ENCODE measurements at regions not wholly inside any gene's neighbourhood (a gene's known extent, or its start where the extent isn't known, plus 50 kb on each side); places are given as distances from the start of the nearest gene placed in this dataset.
"Not testable (repeated sequence)": the region's sequence is repeated elsewhere in the genome, so short reads cannot be mapped to it uniquely, and the experiment has no call there.

DNA sequence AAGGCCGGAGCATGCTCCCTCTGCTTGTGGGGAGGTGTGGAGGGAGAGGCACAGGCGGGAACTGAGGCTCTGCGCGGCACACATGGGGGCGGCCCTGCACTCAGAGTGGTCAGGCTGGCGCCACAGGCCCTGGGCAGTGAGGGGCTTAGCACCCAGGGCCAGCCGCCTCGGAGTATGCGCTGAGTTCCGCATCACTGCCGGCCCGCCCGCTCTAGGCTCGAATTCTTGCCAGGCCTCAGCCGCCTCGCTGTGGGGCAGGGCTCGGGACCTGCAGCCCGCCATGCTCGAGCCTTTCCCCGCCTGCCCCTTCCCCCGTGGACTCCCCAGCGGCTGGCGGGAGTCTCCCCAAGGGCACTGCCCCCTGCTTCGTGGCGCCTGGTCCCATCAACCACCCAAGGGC, 905.9 kb downstream of the SPATA31A6 start:
- not testable (repeated sequence) for DNase-seq (ENCODE audit: low spot score)

DNA sequence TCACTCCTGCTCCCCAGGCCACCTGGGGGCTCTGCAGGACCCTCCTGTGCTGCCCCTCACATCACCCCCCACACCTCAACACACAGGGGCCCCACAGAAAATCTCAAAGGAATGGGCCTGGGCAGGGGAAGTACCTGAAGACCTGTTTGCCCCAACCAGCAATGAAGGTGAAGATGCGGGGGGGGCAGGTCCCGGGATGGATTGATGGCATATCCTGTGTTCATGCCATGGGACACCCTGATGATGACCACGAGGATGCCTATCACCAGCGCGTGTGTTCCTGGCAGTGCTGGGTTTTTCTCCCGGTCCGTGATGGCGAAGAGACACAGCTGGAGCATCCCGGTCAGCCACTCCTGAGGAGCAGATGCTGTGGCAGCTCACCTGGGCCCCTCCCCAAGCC, 926.9 kb downstream of the SPATA31A6 start:
- DNase-seq (ENCODE audit: low spot score): not testable (repeated sequence)

DNA sequence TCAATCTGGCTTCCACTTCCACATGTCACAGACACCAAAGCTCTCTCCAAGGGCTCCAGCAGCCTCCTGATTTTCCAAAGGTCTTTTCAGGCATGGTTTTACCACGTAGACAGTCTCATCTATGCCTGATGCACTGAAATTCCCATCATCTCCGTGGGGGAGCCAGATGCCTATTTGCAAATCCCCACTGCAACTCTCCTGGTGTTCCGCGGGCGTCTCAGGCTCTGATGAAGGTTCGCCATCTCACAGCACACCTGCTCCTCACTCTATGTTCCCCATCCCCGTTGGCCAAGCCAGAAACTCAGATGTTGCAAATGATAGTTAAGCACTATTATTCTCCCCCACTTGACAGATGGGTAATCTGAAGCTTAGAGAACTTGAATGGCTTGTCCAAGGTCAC, 929.4 kb downstream of the SPATA31A6 start:
- DNase-seq (ENCODE audit: low spot score): not testable (repeated sequence)

DNA sequence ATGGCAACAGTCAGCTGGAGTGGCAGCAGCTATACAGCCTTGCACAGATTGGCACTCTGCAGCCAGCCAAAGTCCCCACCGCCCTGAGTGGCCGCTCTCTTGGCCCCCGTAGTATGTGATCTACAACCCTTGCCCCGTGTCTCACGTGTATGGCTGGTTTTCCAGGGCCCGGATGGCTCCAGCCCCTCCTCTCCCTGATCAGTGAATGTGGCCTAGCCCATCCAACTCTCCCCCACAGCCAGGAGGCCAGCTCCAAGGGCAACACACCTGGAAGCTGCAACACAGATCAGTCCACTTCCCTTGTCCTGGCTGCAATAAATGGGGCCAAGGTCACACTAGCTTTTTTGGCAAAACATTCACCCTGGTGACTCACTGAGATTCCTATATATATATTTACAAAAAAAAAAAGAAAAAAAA, 932.4 kb downstream of the SPATA31A6 start:
- not testable (repeated sequence) for DNase-seq (ENCODE audit: low spot score)

- not testable (repeated sequence) for DNase-seq (ENCODE audit: low spot score)
These were observed 934.8 kb downstream of the SPATA31A6 start for GRCh38 chr9:43118088-43118865.

- DNase-seq (ENCODE audit: low spot score): not testable (repeated sequence)
These were observed 936.1 kb downstream of the SPATA31A6 start for GRCh38 chr9:43119565-43119964.

DNA sequence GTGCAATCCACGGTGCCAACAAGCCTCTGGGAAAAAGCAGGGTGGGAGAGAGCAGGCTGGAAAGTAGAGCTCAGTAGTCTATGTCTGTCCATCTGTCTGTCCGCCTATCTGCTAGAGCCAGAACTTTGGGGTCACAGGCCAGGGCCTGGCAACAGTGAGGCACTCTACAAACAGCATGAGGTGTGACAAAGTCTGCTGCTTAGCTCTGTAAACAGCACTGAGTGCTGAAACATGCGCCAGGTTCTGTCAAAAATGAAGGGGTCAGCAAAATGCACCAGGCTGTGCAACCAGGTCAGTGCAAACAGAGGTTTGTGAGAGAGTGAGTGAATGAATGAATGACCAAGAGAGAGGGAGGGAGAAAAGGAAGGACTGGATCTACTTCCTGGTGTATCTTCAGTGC, 936.5 kb downstream of the SPATA31A6 start:
- DNase-seq (ENCODE audit: low spot score): not testable (repeated sequence)

- DNase-seq (ENCODE audit: low spot score): not testable (repeated sequence)
These were observed 942.4 kb downstream of the SPATA31A6 start for GRCh38 chr9:43125894-43126293.

DNA sequence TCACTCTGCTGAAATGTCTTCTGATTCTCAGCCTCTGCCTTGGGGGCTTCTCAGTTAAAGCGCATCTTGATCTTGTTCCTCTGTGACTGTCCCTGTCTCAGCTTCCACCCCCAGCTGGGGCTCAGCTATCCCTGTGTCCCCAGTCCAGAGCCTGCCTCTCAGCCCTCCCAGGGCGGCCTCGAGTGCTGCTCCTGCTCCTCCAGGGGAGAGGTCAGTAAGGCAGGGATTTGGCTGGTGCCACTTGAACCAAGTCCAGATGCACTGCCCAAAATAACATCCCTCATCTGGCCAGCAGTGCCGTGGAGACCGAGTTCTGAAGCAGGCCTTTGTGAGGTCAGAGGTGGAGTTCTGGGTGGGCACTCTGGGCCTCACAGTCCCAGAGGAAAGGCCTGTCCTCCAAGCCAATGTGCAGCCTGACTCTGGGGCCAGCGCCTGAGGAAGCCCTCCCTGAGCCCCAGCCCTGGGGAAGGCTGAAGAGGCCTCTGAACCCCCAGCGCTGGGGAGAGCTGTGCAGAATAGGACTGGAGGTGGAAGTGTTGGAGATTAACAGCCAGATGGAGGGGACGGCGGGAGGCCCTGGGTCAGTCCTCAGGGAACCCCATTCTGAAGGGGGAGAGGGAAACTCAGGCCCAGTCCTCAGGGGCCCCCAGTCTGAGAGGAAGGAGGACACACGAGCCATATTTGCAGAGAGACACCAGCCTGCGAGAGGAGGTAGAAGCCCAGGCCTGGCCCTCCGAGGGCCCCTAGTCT, 943.7 kb downstream of the SPATA31A6 start:
- not testable (repeated sequence) for DNase-seq (ENCODE audit: low spot score)

DNA sequence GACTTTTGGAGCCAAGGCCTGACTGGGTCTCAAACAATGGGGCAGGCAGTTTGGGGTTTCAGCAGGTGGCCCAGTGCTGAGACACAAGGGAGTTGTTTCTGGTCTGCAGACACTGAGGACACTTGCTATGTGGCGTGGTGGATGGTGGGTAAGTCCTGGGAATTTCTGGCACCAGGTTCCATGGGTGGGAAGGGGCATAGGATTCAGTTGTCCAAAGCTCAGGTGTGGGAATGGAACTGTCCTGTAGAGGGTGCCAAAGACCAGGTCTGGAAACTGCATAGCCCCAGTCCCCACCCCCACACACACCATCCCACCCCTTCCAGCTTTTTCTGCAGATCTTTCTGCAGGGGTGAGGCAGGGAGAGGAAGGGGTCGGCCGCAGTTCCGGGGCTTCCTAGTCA, 944.5 kb downstream of the SPATA31A6 start:
- not testable (repeated sequence) for DNase-seq (ENCODE audit: low spot score)

GRCh38 chr9:43130744-43131171, 947.3 kb downstream of the SPATA31A6 start:
- peak; percentile 78 for DNase-seq (ENCODE audit: low spot score)

- DNase-seq (ENCODE audit: low spot score): peak; percentile 88
These were observed 952.0 kb downstream of the SPATA31A6 start for GRCh38 chr9:43135440-43135839.

GRCh38 chr9:43138909-43139308, 955.5 kb downstream of the SPATA31A6 start:
- peak; percentile 50 for DNase-seq (ENCODE audit: low spot score)

DNA sequence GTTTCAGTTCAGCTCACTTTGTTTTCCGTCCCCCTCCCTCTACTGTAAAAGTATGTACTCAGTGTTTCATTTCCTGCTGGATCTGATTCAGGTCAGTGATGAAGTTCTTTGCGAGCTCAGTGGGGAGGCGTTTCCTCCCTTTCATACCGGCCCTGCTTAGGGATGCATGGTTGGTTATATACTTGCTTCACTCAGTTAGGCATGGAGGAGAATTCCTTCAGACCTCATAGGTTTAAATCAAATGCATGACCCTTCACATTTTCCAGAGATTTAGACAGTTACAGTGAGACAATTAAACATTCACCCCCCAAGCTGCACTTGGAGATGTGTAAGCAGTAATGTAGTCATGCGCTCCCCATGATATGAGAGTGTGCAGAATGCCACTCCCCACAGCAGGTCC, 955.9 kb downstream of the SPATA31A6 start:
- DNase-seq (ENCODE audit: low spot score): not testable (repeated sequence)

- not testable (repeated sequence) for DNase-seq (ENCODE audit: low spot score)
These were observed 956.6 kb downstream of the SPATA31A6 start for GRCh38 chr9:43139878-43140608.

Data from kidney tubule cell (primary cell).